ENCODE measurements at regions not wholly inside any gene's neighbourhood (a gene's known extent, or its start where the extent isn't known, plus 50 kb on each side); places are given as distances from the start of the nearest gene placed in this dataset.

GRCh38 chr2:82735336-82735735, 1723.7 kb downstream of the SUCLG1 start:
- no peaks in the 10 kb centered on the region for H3K36me3 ChIP-seq (ENCODE audit: low read length)
- no peak overlapping the region for H3K27ac ChIP-seq (ENCODE audit: low read depth, low read length)
- no peak overlapping the region for H3K9ac ChIP-seq (ENCODE audit: low read length)
- H2AFZ ChIP-seq (ENCODE audit: low read depth, low read length, severe bottlenecking): no peak overlapping the region
- no peaks in the 10 kb centered on the region for H3K9me2 ChIP-seq (replicated peaks; ENCODE audit: insufficient read depth, low read length)
- H3K4me2 ChIP-seq (ENCODE audit: low read depth, low read length, poor library complexity, severe bottlenecking): no peak overlapping the region
- TF ChIP-seq CTCF (IDR thresholded peaks at IDR 0.05; ENCODE audit: insufficient read depth, low read length, poor library complexity, severe bottlenecking) (no peak), EZH2phosphoT487 (conservative IDR thresholded peaks at IDR 0.05; ENCODE audit: low read length) (no peak)
- no peaks in the 10 kb centered on the region for H3K9me3 ChIP-seq (ENCODE audit: insufficient read depth, low read length)
- no peaks in the 10 kb centered on the region for H4K20me1 ChIP-seq (ENCODE audit: low read depth, low read length)
- no peak overlapping the region for H3K4me3 ChIP-seq (ENCODE audit: insufficient read depth, low read length, poor library complexity, severe bottlenecking)
- no peaks in the 10 kb centered on the region for H3F3A ChIP-seq (ENCODE audit: insufficient read depth)
- no peaks in the 10 kb centered on the region for H3K27me3 ChIP-seq (ENCODE audit: low read length)
- H3K79me2 ChIP-seq (ENCODE audit: insufficient read depth, low read length): no peaks in the 10 kb centered on the region

- Histone ChIP-seq H2AFZ (ENCODE audit: low read depth, low read length, severe bottlenecking) (no peak overlapping the region), H3K4me2 (ENCODE audit: low read depth, low read length, poor library complexity, severe bottlenecking) (no peak overlapping the region), H3K9me3 (ENCODE audit: insufficient read depth, low read length) (no peaks in the 10 kb centered on the region), H3K27me3 (ENCODE audit: low read length) (no peaks in the 10 kb centered on the region), H3K36me3 (ENCODE audit: low read length) (no peaks in the 10 kb centered on the region), H3K79me2 (ENCODE audit: insufficient read depth, low read length) (no peaks in the 10 kb centered on the region), H3F3A (ENCODE audit: insufficient read depth) (no peaks in the 10 kb centered on the region), H3K27ac (ENCODE audit: low read depth, low read length) (no peak overlapping the region), H3K4me3 (ENCODE audit: insufficient read depth, low read length, poor library complexity, severe bottlenecking) (no peak overlapping the region), H3K9me2 (replicated peaks; ENCODE audit: insufficient read depth, low read length) (no peaks in the 10 kb centered on the region), H4K20me1 (ENCODE audit: low read depth, low read length) (no peaks in the 10 kb centered on the region), H3K9ac (ENCODE audit: low read length) (no peak overlapping the region)
- TF ChIP-seq EZH2phosphoT487 (conservative IDR thresholded peaks at IDR 0.05; ENCODE audit: low read length) (no peak), CTCF (IDR thresholded peaks at IDR 0.05; ENCODE audit: insufficient read depth, low read length, poor library complexity, severe bottlenecking) (no peak)
These were observed 1727.3 kb downstream of the SUCLG1 start for GRCh38 chr2:82731824-82732223.

GRCh38 chr2:82730811-82731210, 1728.3 kb downstream of the SUCLG1 start:
- Histone ChIP-seq H3K9me2 (replicated peaks; ENCODE audit: insufficient read depth, low read length) (no peaks in the 10 kb centered on the region), H2AFZ (ENCODE audit: low read depth, low read length, severe bottlenecking) (no peak overlapping the region), H3K27ac (ENCODE audit: low read depth, low read length) (no peak overlapping the region), H4K20me1 (ENCODE audit: low read depth, low read length) (no peaks in the 10 kb centered on the region), H3K4me2 (ENCODE audit: low read depth, low read length, poor library complexity, severe bottlenecking) (no peak overlapping the region), H3K9me3 (ENCODE audit: insufficient read depth, low read length) (no peaks in the 10 kb centered on the region), H3K36me3 (ENCODE audit: low read length) (no peaks in the 10 kb centered on the region), H3K4me3 (ENCODE audit: insufficient read depth, low read length, poor library complexity, severe bottlenecking) (no peak overlapping the region), H3K27me3 (ENCODE audit: low read length) (no peaks in the 10 kb centered on the region), H3K9ac (ENCODE audit: low read length) (no peak overlapping the region), H3K79me2 (ENCODE audit: insufficient read depth, low read length) (no peaks in the 10 kb centered on the region), H3F3A (ENCODE audit: insufficient read depth) (no peaks in the 10 kb centered on the region)
- TF ChIP-seq EZH2phosphoT487 (conservative IDR thresholded peaks at IDR 0.05; ENCODE audit: low read length): no peak
- no peak for TF ChIP-seq CTCF (IDR thresholded peaks at IDR 0.05; ENCODE audit: insufficient read depth, low read length, poor library complexity, severe bottlenecking)

Data from SU-DHL-6 (cell line).